ENCODE measurements at regions not wholly inside any gene's neighbourhood (a gene's known extent, or its start where the extent isn't known, plus 50 kb on each side); places are given as distances from the start of the nearest gene placed in this dataset.
"Not testable (repeated sequence)": the region's sequence is repeated elsewhere in the genome, so short reads cannot be mapped to it uniquely, and the experiment has no call there.

GRCh38 chr1:3992746-3993145 is 92.7 kb upstream of the C1orf174 start:
- DNase-seq, result no peak

GRCh38 chr1:3993619-3994375 is 93.7 kb upstream of the C1orf174 start:
- DNase-seq, result no peak

GRCh38 chr1:3995141-3995780 is 95.2 kb upstream of the C1orf174 start:
- no peak for DNase-seq

- no peak for DNase-seq
These were observed 97.0 kb upstream of the C1orf174 start for GRCh38 chr1:3996846-3997705.

- no peak for DNase-seq
These were observed 98.0 kb upstream of the C1orf174 start for GRCh38 chr1:3998086-3998485.

- DNase-seq, result not testable (repeated sequence)
These were observed 99.4 kb upstream of the C1orf174 start for GRCh38 chr1:3999514-3999913.

GRCh38 chr1:3999941-4000735 is 100.1 kb upstream of the C1orf174 start:
- no peak for DNase-seq

- DNase-seq, result no peak
These were observed 100.8 kb upstream of the C1orf174 start for GRCh38 chr1:4000811-4001251.

- no peak for DNase-seq
These were observed 101.4 kb upstream of the C1orf174 start for GRCh38 chr1:4001461-4001860.

- no peak for DNase-seq
These were observed 102.0 kb upstream of the C1orf174 start for GRCh38 chr1:4002061-4002521.

GRCh38 chr1:4002741-4003140 is 102.7 kb upstream of the C1orf174 start:
- DNase-seq, result no peak

- DNase-seq, result no peak
These were observed 103.9 kb upstream of the C1orf174 start for GRCh38 chr1:4003846-4004505.

GRCh38 chr1:4004635-4005430 is 104.8 kb upstream of the C1orf174 start:
- no peak for DNase-seq

- no peak for DNase-seq
These were observed 105.4 kb upstream of the C1orf174 start for GRCh38 chr1:4005431-4005830.

- DNase-seq, result no peak
These were observed 106.8 kb upstream of the C1orf174 start for GRCh38 chr1:4006676-4007374.

- DNase-seq, result no peak
These were observed 110.2 kb upstream of the C1orf174 start for GRCh38 chr1:4010284-4010683.

- DNase-seq, result no peak
These were observed 110.9 kb upstream of the C1orf174 start for GRCh38 chr1:4010814-4011605.

GRCh38 chr1:4016351-4017130 is 116.5 kb upstream of the C1orf174 start:
- DNase-seq, result no peak

Measured in hindlimb muscle (tissue), 1 donor.